Activated CD4-positive, alpha-beta T cell treated with anti-CD3 and anti-CD28 coated beads, Interleukin-2, amount 10 ng/mL, durations not matched to agents 24 days and 14 days (primary cell): ENCODE measurements at regions not wholly inside any gene's neighbourhood (a gene's known extent, or its start where the extent isn't known, plus 50 kb on each side); places are given as distances from the start of the nearest gene placed in this dataset.

Experiments used
- DNase-seq: peaks from one replicate; pipeline ENCODE4 v3.0.0; 2022
- H3K27ac Mint-ChIP-seq: one replicate; pipeline ENCODE4 v1.8.0; 2022; ENCODE audit warnings: mild to moderate bottlenecking, mixed read lengths
- H3K27me3 Mint-ChIP-seq: one replicate; pipeline ENCODE4 v1.8.0; 2022; ENCODE audit warnings: mixed read lengths
- H3K36me3 Mint-ChIP-seq: one replicate; pipeline ENCODE4 v1.8.0; 2022; ENCODE audit warnings: low read depth, mild to moderate bottlenecking, mixed read lengths
- H3K4me1 Mint-ChIP-seq: one replicate; pipeline ENCODE4 v1.8.0; 2021; ENCODE audit warnings: mixed read lengths
- H3K4me3 Mint-ChIP-seq: one replicate; pipeline ENCODE4 v1.8.0; 2022; ENCODE audit warnings: mild to moderate bottlenecking, moderate library complexity, mixed read lengths
- H3K9me3 Mint-ChIP-seq: one replicate; pipeline ENCODE4 v1.8.0; 2021; ENCODE audit warnings: mixed read lengths
- intact Hi-C: fragments of 100-400 bp; cut with micrococcal nuclease; formaldehyde crosslinking; loops from one replicate; pipeline ENCODE4 v1.15.1; 2023

DNA sequence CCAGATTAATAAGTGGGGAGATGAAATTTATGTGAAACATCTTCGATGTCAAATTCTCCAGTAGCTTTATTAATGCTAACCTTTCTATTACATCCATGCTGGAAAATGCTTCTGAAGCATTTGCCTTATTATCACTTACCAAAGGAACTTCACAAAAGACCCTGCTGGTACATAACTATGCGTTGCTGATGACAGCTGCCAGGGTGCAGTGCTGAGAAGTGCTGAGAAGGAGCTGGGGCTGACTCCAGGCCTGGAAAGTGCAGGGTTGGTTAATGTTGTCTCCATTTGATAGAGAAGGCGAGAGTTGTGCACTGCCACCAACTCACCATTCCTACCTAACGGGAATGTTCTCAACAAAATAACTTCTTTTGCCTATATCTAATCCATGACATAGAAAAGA is 736.0 kb upstream of the NR2F2 start:
- DNase-seq = no peak
- no peaks in the 10 kb centered on the region for H3K9me3 Mint-ChIP-seq
- no peak overlapping the region for H3K4me3 Mint-ChIP-seq
- intact Hi-C loops = no loop called here
- H3K36me3 Mint-ChIP-seq = no peaks in the 10 kb centered on the region
- no peaks in the 10 kb centered on the region for H3K4me1 Mint-ChIP-seq
- H3K27me3 Mint-ChIP-seq = peaks cover 2% of the 10 kb centered on the region
- H3K27ac Mint-ChIP-seq = no peak overlapping the region

DNA sequence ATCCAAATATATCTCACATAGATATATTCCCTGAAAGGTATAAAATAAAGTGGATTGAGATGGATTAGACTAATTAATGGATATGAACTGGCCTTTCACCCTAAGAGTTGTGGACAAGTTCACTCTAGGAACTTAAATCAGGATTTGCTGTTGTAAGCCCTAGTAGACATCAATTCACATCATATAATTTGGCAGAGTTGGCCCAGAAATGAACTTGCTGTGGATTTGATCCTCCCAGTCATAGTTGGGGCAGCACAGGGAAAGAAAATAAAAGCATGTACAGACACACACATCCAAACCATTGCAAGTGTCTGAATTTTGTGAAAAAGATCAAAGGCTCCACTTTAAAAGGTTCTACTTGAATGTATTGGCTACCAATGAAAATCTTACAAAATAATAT is 734.7 kb upstream of the NR2F2 start:
- intact Hi-C loops = loop anchor here (2.0 kb wide), 1 partner anchor 61 kb away; no protein-coding TSS in a partner anchor
- Mint-ChIP-seq H3K36me3 (no peaks in the 10 kb centered on the region), H3K4me1 (no peaks in the 10 kb centered on the region)

DNA sequence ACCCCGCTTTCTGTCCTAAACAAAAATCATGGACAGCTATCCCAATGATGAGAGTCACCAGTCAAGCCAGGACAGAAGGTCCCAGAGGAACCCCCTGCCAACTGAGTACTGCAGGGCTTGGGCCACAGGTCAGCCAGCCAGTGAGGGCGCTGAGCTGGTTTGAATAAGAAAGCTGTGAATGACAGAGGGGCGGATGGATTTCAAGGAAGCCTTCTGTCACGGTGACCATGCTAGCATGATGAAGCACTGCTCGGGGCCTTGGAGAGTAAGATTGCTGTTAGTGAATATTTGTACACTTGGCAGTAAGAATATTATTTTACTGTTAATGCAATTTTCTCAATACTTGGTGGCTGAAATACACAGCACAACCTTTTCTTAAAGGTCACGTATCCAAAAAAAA is 734.0 kb upstream of the NR2F2 start:
- no peak for DNase-seq
- no peaks in the 10 kb centered on the region for H3K4me1 Mint-ChIP-seq
- no peak overlapping the region for H3K27ac Mint-ChIP-seq
- no peaks in the 10 kb centered on the region for H3K9me3 Mint-ChIP-seq
- no peaks in the 10 kb centered on the region for H3K36me3 Mint-ChIP-seq
- intact Hi-C loops = loop anchor here (2.0 kb wide), 1 partner anchor 60 kb away; no protein-coding TSS in a partner anchor
- peaks cover 2% of the 10 kb centered on the region for H3K27me3 Mint-ChIP-seq
- no peak overlapping the region for H3K4me3 Mint-ChIP-seq

More for the DNA sequence above, 734.7 kb upstream of the NR2F2 start:
- no peak overlapping the region for H3K27ac Mint-ChIP-seq
- no peaks in the 10 kb centered on the region for H3K9me3 Mint-ChIP-seq
- no peak overlapping the region for H3K4me3 Mint-ChIP-seq
- peaks cover 2% of the 10 kb centered on the region for H3K27me3 Mint-ChIP-seq
- DNase-seq = no peak

DNA sequence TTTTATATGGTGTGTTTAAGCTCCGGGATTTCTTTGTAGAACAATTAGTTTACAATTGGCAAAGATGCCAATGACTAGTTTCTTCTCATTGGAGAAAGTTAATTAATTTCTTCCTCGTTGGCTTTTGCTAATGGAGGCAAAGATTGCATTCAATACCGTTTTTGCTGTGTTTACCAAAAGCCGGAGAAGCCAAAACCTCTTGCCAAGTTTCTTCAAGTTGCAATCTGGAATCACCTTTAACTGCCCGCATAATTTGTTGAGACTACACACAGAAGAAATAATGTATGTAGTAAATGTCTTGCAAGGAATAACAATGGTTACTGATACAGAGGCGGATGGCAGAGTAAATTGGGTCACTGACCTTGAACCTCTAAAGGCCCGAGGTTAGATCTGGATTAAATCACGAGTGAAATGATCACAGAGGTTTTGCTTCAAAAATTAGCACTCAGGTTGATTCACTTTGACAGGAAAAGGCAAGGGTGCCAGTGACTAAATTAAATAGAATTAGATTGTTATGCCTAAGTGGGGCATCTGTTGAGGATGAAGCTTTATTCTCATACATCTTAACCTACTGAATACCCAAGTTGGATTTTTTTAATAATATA is 732.1 kb upstream of the NR2F2 start:
- no peak for DNase-seq
- no peak overlapping the region for H3K4me3 Mint-ChIP-seq
- H3K4me1 Mint-ChIP-seq = no peaks in the 10 kb centered on the region
- peaks cover 2% of the 10 kb centered on the region for H3K27me3 Mint-ChIP-seq
- H3K36me3 Mint-ChIP-seq = no peaks in the 10 kb centered on the region
- no peaks in the 10 kb centered on the region for H3K9me3 Mint-ChIP-seq
- intact Hi-C loops = no loop called here
- no peak overlapping the region for H3K27ac Mint-ChIP-seq

DNA sequence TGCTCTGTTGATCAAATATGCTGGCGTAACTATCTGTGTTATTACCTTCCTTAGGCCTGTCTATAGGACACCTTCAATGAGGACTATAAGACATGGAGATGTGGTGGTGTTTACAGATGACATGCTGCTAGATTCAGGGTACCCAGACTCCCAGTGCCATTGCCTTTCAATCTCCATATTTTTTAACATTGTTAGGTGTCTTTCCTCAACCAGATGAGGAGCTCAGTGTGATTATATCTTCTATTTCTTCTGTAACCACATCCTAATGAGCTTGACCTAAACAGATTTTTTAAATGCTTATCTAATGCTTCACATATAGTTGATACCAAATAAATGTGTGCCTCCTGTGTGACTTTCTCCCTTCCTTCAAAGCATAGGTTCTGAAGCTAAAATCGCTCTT is 730.1 kb upstream of the NR2F2 start:
- no peak overlapping the region for H3K27ac Mint-ChIP-seq
- no peaks in the 10 kb centered on the region for H3K9me3 Mint-ChIP-seq
- H3K4me1 Mint-ChIP-seq = no peaks in the 10 kb centered on the region
- no peak overlapping the region for H3K4me3 Mint-ChIP-seq
- no peaks in the 10 kb centered on the region for H3K27me3 Mint-ChIP-seq
- DNase-seq = no peak
- intact Hi-C loops = no loop called here
- no peaks in the 10 kb centered on the region for H3K36me3 Mint-ChIP-seq

DNA sequence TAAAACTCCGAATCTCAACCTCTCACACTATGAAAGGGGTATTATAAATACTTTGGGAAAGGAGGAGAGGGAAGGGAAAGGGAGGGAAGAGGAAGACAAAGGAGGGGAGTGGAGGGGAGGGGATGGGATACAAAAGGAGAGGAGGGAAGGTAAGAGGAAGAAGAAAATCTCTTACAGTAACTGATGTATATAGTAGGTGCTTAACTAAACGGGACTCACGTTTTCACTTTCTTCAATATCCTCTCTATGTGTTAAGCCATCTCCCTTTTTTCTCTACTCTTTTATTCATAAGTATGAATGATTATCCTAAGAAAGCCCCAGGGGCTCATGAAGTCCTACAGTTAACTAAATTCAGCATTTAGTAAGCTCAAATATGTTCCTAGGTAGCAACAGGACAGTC is 729.6 kb upstream of the NR2F2 start:
- intact Hi-C loops = no loop called here
- no peak for DNase-seq
- H3K36me3 Mint-ChIP-seq = no peaks in the 10 kb centered on the region
- no peak overlapping the region for H3K27ac Mint-ChIP-seq
- H3K4me3 Mint-ChIP-seq = no peak overlapping the region
- H3K4me1 Mint-ChIP-seq = no peaks in the 10 kb centered on the region
- no peaks in the 10 kb centered on the region for H3K27me3 Mint-ChIP-seq
- H3K9me3 Mint-ChIP-seq = no peaks in the 10 kb centered on the region

DNA sequence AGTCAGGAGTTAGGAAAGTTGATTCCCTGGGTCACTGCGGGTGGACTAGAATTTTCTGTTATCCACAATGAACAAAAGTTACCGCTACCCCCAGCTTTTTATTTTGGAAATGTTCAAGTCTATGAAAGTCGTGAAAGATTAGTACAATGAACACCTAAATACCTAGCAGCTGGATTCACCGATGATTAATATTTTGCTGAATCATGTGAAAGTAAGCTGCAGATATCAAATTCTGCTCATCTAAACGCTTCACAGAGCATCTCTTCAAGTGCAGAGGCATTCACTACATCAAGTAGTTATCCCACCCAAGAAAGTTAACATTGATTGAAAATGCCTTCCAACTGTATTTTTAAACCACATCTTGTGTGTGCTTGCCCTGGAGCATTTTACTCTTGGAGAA is 729.0 kb upstream of the NR2F2 start:
- Mint-ChIP-seq H3K36me3 (no peaks in the 10 kb centered on the region), H3K27ac (no peak overlapping the region)
- intact Hi-C loops = no loop called here

DNA sequence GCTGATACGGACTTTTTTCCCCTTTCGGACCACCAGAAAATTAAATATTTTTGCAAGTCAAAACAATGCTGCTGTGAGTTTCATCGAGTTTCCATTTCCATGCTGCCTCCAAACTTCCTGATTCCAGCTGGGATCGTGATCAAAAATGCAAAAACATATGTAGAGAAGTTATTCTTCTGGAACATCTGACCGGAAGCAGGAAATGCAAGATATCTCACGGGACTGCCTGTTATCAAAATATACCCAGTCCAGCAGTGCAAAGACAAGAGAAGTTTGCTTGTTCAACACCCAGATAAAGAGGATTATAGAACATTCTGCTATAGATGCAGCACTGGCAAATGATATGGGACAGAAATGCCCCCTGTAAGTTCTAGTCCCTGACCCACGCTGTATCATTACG is 726.7 kb upstream of the NR2F2 start:
- no peaks in the 10 kb centered on the region for H3K36me3 Mint-ChIP-seq
- no peak for DNase-seq
- no peak overlapping the region for H3K27ac Mint-ChIP-seq
- intact Hi-C loops = no loop called here
- no peak overlapping the region for H3K4me3 Mint-ChIP-seq
- no peaks in the 10 kb centered on the region for H3K9me3 Mint-ChIP-seq
- H3K27me3 Mint-ChIP-seq = no peaks in the 10 kb centered on the region
- no peaks in the 10 kb centered on the region for H3K4me1 Mint-ChIP-seq

More for the DNA sequence above, 729.0 kb upstream of the NR2F2 start:
- no peak overlapping the region for H3K4me3 Mint-ChIP-seq
- DNase-seq = no peak
- no peaks in the 10 kb centered on the region for H3K9me3 Mint-ChIP-seq
- no peaks in the 10 kb centered on the region for H3K4me1 Mint-ChIP-seq
- H3K27me3 Mint-ChIP-seq = no peaks in the 10 kb centered on the region

DNA sequence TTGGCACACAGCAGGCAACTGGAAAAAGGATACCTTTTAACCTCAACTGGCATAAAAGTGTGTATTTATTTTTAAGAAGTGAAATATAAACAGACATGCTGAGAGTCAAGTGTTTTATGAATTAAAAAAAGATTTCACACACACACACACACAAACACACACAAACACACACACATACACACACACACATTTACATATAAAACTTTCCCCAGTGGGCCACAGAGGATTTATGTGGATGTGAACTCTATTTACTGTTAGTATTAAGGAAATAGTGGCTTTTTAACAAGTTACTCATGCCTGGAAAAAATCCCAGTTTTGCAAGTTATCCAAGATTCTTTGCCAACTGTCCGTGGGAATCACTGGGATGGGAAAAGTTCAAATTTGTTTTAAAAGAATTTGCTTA is 725.9 kb upstream of the NR2F2 start:
- Mint-ChIP-seq H3K36me3 (no peaks in the 10 kb centered on the region), H3K9me3 (no peaks in the 10 kb centered on the region), H3K4me3 (no peak overlapping the region), H3K27me3 (no peaks in the 10 kb centered on the region), H3K27ac (no peak overlapping the region), H3K4me1 (no peaks in the 10 kb centered on the region)
- DNase-seq = no peak
- intact Hi-C loops = no loop called here

DNA sequence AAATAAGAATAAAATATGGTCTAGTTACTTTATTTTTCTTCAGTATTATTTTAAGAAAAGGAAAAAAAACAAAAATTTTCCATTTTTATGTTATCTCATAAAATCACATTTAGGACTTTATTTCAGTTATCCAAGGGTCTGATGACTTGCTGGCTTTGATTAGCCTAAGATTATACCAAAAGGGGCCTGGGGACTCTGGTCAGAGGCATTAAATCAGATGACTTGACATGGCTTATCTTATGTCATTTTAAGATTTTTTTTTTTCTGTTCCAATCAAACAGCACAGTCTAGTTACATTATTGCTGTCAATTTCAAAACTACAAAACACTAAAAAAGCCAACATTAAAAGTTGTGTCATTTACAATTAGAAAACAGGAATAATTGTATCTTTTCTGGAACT is 725.4 kb upstream of the NR2F2 start:
- no peaks in the 10 kb centered on the region for H3K36me3 Mint-ChIP-seq
- intact Hi-C loops = no loop called here
- H3K4me3 Mint-ChIP-seq = no peak overlapping the region
- no peaks in the 10 kb centered on the region for H3K9me3 Mint-ChIP-seq
- H3K27me3 Mint-ChIP-seq = no peaks in the 10 kb centered on the region
- DNase-seq = no peak
- H3K27ac Mint-ChIP-seq = no peak overlapping the region
- no peaks in the 10 kb centered on the region for H3K4me1 Mint-ChIP-seq

DNA sequence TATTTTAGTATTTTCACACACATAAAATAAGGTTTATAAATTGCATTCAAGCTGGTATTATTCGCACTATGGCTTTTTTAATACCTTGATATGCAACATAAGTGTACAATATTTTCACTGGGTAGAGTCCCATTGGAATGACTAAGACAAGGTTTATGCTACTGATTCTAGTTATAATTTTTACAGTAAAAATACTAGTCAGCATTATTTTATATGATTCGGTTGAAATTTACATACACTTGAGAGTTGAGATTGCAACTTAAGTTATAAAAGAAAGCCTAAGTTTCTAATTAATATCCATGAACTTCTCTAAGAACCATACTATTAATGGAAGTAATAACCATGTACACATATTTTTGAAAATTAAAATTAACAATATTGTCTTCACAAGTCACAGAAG is 723.9 kb upstream of the NR2F2 start:
- Mint-ChIP-seq H3K27me3 (no peaks in the 10 kb centered on the region), H3K27ac (no peak overlapping the region), H3K4me1 (no peaks in the 10 kb centered on the region), H3K36me3 (no peaks in the 10 kb centered on the region), H3K9me3 (no peaks in the 10 kb centered on the region), H3K4me3 (no peak overlapping the region)
- intact Hi-C loops = no loop called here
- DNase-seq = no peak

DNA sequence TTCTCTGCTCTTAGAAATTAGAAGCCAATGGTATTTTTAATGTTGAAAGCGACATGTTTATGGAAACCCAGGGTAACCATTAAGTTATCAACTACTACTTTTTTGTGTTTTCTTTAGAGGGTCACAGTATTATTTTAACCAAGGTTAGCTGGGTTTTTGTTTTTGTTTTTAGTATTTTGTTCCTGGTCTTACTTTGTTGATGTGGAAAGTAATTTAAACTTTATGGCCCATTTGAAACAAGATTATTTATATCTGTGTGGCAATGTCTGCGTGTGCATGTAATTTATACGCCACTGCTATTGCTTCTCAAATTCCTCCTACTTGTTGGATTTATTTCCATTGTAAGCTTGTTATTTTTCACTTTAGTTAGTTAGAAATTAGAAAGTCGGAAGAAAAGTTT is 722.1 kb upstream of the NR2F2 start:
- intact Hi-C loops = no loop called here
- H3K36me3 Mint-ChIP-seq = no peaks in the 10 kb centered on the region
- H3K27ac Mint-ChIP-seq = no peak overlapping the region
- H3K9me3 Mint-ChIP-seq = no peaks in the 10 kb centered on the region
- no peaks in the 10 kb centered on the region for H3K4me1 Mint-ChIP-seq
- H3K4me3 Mint-ChIP-seq = no peak overlapping the region
- DNase-seq = no peak
- H3K27me3 Mint-ChIP-seq = no peaks in the 10 kb centered on the region

DNA sequence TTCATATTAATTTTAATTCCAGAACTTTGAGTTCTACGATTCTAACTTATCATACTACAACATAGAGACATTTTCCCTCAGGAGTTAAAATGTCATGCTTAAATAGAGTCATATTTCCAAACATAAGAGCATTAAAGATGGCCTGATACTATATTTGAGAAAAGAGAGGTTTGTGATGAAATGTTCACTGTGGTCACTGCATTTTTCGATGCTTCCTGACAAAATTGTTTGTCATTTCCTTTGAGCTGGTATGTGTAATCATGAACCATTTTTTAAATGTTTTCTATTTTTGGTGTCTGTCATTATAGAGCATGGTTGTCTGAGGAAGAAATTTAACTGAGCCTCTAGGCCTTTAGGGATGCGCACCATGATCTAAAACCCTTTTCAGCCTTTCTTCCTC is 721.4 kb upstream of the NR2F2 start:
- no peaks in the 10 kb centered on the region for H3K4me1 Mint-ChIP-seq
- H3K4me3 Mint-ChIP-seq = no peak overlapping the region
- intact Hi-C loops = no loop called here
- no peaks in the 10 kb centered on the region for H3K36me3 Mint-ChIP-seq
- no peak overlapping the region for H3K27ac Mint-ChIP-seq
- no peaks in the 10 kb centered on the region for H3K9me3 Mint-ChIP-seq
- no peaks in the 10 kb centered on the region for H3K27me3 Mint-ChIP-seq
- DNase-seq = no peak

DNA sequence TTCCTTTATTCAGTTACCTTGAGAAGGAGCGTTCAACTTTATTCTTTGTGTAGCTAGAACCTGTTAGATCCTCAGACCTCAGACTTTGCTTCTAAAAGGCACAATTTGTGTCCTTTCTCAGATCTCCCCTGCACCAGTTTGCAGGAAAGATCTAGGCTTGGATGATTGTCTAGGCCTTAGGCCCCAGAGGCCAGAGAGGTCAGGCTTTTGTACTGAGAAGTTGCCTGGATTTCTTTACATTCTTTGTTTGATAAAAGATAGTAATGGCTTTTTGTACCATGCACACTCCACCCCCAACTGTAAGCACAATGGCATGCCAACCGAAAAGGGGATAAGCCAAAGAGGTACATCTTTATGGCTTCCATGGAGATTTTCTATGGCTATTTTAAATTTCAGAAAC is 719.6 kb upstream of the NR2F2 start:
- no peak for DNase-seq
- Mint-ChIP-seq H3K36me3 (no peaks in the 10 kb centered on the region), H3K27me3 (no peaks in the 10 kb centered on the region), H3K4me1 (no peaks in the 10 kb centered on the region), H3K4me3 (no peak overlapping the region), H3K9me3 (peaks cover 3% of the 10 kb centered on the region), H3K27ac (no peak overlapping the region)
- intact Hi-C loops = no loop called here

DNA sequence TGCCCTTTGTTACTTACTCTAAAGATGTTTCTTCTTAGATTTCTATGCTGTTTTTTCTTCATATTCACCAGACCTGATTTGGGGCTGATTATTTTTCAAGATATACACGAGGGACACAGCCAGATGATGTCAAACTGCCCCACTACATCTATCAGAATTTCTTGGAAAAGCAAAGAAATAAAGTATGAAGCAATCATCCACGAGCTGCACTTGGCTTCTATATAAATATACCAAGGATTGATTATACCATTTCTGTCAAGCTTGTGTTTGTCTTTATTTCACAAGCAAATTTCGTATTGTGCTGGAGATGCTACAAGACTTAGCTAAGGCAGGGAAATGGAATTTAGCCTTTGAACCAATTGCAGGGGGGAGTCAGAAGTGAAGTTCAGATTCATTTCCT is 715.1 kb upstream of the NR2F2 start:
- DNase-seq = no peak
- no peaks in the 10 kb centered on the region for H3K27me3 Mint-ChIP-seq
- H3K27ac Mint-ChIP-seq = no peak overlapping the region
- intact Hi-C loops = no loop called here
- H3K4me1 Mint-ChIP-seq = no peaks in the 10 kb centered on the region
- H3K36me3 Mint-ChIP-seq = no peaks in the 10 kb centered on the region
- H3K9me3 Mint-ChIP-seq = peaks cover 3% of the 10 kb centered on the region
- H3K4me3 Mint-ChIP-seq = no peak overlapping the region
